Left ventricle myocardium inferior (tissue), 1 donor: ENCODE measurements at regions not wholly inside any gene's neighbourhood (a gene's known extent, or its start where the extent isn't known, plus 50 kb on each side); places are given as distances from the start of the nearest gene placed in this dataset.

Experiments used
- DNase-seq: peaks from one replicate; pipeline ENCODE4 v3.0.0-alpha.2; 2020
- H3K27ac ChIP-seq: fragments of 200-600 bp; replicated peaks from 2 replicates; pipeline ENCODE4 v1.8.0; 2021
- H3K27me3 ChIP-seq: fragments of 200-600 bp; 2 replicates; pipeline ENCODE4 v1.8.0; 2021; ENCODE audit warnings: low read depth
- H3K36me3 ChIP-seq: fragments of 200-600 bp; 2 replicates; pipeline ENCODE4 v1.8.0; 2021
- H3K4me1 ChIP-seq: fragments of 200-600 bp; 2 replicates; pipeline ENCODE4 v1.8.0; 2021
- H3K4me3 ChIP-seq: fragments of 200-600 bp; 2 replicates; pipeline ENCODE4 v1.8.0; 2021; ENCODE audit warnings: mild to moderate bottlenecking, moderate library complexity
- H3K9me3 ChIP-seq: fragments of 200-600 bp; replicated peaks from 2 replicates; pipeline ENCODE4 v1.8.0; 2021
- CTCF ChIP-seq: fragments of 200-600 bp; IDR thresholded peaks from 2 replicates; pipeline ENCODE4 v1.8.0; 2021; ENCODE audit warnings: antibody characterized with exemption, mild to moderate bottlenecking, borderline replicate concordance
- intact Hi-C: fragments of 100-400 bp; cut with micrococcal nuclease; formaldehyde crosslinking; loops from one replicate; pipeline ENCODE4 v1.11.0; 2022
- donor health status: DM: no; HTN: yes; CAD: no; lungs with severe emphysema.

DNA sequence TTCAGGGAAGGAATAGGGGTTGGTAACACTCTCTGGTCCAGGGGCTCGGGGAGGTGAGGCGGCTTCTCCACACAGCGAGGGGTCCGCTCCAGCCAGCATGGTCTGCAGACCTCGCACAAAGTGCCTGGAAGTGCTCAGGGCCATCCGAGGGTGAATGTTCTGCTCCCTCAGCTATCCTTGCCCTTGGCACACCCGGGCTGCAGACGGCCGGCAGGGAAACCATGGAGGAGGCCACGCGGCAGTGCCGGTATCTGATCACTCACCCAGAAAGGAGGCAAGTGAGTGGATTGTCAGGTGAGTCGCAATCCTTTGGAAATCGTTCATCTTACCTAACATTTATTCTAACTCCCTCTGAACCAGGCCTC is 62.0 kb downstream of the DLL1 start:
- no peak overlapping the region for H3K4me3 ChIP-seq
- H3K4me1 ChIP-seq, result peaks cover 11% of the 10 kb centered on the region
- TF ChIP-seq CTCF, result no peak
- no peaks in the 10 kb centered on the region for H3K36me3 ChIP-seq
- H3K27me3 ChIP-seq, result no peaks in the 10 kb centered on the region
- no peaks in the 10 kb centered on the region for H3K9me3 ChIP-seq
- no peak for DNase-seq
- intact Hi-C loops, result no loop called here
- no peak overlapping the region for H3K27ac ChIP-seq

DNA sequence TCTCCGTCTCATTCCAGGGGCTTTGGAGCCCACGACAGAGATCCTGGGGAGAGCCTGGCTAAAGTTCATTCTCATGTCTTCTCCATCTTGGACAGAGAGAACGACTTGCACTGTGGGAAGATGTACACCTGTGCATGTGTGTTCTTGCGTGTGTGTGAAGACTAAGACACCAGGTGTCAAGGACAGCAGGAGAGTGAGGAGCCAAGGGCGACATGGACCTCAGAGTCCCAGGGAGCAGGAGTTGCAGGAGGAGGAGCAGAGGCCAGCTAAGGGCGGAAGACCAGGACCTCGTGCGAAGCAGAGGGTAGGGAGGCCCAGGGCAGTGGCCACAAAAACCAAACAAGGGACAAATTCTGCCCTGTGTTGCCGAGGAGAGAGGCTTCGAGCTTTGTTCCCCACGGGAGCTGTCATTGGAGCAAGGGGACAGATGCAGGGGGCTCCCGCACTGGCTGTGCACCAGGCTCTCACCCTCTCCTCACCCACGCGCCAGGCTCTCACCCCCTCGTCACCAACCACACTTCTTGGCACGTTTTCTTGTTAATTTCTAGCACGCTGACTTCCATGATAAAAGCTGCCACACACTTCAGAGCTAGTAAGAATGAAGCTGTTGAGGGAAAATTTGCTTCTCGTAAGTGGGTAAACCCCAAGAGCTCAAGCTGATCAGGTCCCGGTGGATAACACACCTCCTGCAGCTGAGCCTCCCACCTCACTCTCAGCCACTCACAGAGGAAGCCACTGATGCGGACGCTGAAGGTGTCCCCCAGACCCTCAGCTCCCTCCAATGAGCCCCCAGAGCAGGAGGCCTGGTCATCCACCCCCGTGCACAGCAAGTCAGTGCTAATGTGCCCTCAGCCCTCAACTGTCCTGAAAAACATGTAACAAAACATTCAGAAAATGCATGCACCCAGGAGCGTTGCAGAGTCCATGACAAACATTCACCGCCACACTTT is 62.6 kb downstream of the DLL1 start:
- Histone ChIP-seq H3K4me1 (peaks cover 12% of the 10 kb centered on the region), H3K27ac (no peak overlapping the region), H3K9me3 (no peaks in the 10 kb centered on the region), H3K36me3 (no peaks in the 10 kb centered on the region), H3K4me3 (no peak overlapping the region), H3K27me3 (no peaks in the 10 kb centered on the region)
- TF ChIP-seq CTCF, result no peak
- intact Hi-C loops, result no loop called here
- DNase-seq, result no peak

DNA sequence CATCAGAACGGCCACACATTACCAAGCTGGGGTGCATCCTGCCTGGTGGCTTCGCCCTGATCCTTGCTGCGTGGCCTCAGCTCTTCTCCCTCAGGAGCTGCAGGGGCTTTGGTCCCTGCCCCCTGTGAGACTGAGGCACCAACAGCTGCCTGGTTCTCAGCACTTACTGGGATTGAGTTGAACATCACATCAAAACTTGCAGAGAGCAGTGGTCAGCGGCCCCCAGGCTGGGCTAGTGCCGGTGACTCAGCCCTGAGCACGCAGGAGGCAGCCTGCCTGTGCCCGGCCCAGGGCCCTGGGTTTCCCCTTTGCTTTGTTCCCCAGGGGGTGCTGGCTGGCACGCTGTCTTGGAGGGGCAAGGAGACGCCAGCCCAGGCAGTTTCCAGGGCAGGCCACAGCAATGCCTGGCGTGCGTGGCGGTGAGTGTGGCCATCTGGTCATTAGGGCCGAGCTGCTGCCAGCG is 63.3 kb downstream of the DLL1 start:
- H3K27me3 ChIP-seq, result no peaks in the 10 kb centered on the region
- H3K4me3 ChIP-seq, result no peak overlapping the region
- no peak for DNase-seq
- H3K27ac ChIP-seq, result no peak overlapping the region
- H3K36me3 ChIP-seq, result no peaks in the 10 kb centered on the region
- peaks cover 18% of the 10 kb centered on the region for H3K4me1 ChIP-seq
- no peaks in the 10 kb centered on the region for H3K9me3 ChIP-seq
- intact Hi-C loops, result no loop called here
- no peak for TF ChIP-seq CTCF

DNA sequence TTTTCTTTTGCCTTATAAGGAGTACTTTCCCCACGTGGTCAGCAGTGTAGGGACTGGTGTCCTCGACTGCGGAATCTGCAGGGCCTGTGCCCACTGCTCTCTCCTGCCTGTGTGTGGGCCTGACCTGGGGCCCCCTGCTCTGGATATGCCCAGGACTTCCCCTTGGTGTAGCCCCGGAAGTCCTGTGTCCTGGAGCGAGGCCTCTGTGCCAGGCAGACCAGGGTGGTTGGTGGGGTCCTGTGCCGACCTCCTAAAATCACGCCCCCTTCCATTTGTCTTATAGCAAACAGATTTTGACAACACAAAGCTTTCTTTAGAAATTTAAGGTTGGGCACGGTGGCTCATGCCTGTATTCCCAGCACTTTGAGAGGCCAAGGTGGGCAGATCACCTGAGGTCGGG is 64.2 kb downstream of the DLL1 start:
- DNase-seq, result no peak

DNA sequence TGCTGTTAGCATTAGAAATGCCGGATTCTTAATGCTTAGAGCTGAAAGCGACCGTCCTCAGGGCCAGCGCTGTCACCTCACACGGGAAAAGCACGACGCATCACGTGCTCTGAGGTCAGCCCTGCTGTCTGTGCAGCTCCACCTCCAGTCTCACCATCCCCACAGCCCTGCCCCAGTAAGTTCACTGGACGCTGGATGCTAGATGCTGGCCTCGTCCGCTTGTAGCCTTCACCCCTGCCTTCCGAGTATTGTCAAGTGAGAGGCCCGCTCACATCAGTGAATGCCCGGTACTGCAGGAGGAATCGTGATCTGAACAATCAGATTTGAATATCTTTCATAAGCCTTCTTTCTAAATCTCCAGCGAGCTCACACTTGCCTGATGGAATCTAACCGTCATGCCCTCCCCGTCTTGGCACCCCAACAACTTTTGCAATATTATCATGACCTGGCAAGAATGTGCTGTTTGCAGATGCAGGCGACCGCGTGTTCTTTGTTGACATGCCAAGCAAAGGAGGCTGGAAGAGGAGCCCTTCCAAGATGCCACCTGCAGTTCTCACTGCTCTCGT is 64.9 kb downstream of the DLL1 start:
- Histone ChIP-seq H3K9me3 (no peaks in the 10 kb centered on the region), H3K27me3 (no peaks in the 10 kb centered on the region), H3K4me1 (peaks cover 16% of the 10 kb centered on the region), H3K4me3 (no peak overlapping the region), H3K36me3 (no peaks in the 10 kb centered on the region), H3K27ac (no peak overlapping the region)
- no peak for TF ChIP-seq CTCF
- DNase-seq, result no peak
- intact Hi-C loops, result no loop called here

More for the DNA sequence above, 64.2 kb downstream of the DLL1 start:
- TF ChIP-seq CTCF, result no peak
- Histone ChIP-seq H3K4me3 (no peak overlapping the region), H3K27ac (no peak overlapping the region), H3K4me1 (peaks cover 18% of the 10 kb centered on the region), H3K27me3 (no peaks in the 10 kb centered on the region), H3K36me3 (no peaks in the 10 kb centered on the region), H3K9me3 (no peaks in the 10 kb centered on the region)
- intact Hi-C loops, result no loop called here
